Sigmoid colon (tissue), 4 donors: ENCODE measurements at regions not wholly inside any gene's neighbourhood (a gene's known extent, or its start where the extent isn't known, plus 50 kb on each side); places are given as distances from the start of the nearest gene placed in this dataset.

Experiments used
- CTCF ChIP-seq, 4 experiments: fragments of 450-650 bp in 3 of 4; fragments of 200-600 bp in 1 of 4; IDR thresholded peaks; one replicate each; pipeline ENCODE4 v1.5.1; 2016 to 2019; ENCODE audit warnings: antibody characterized with exemption in 4 of 4, mild to moderate bottlenecking in 3 of 4, moderate library complexity in 2 of 4
- POLR2AphosphoS5 ChIP-seq, 4 donors: sonication (generic); formaldehyde crosslinking; IDR thresholded peaks; one replicate each; pipeline ENCODE4 v1.6.1; 2017; ENCODE audit warnings: antibody characterized with exemption in 4 of 4

DNA sequence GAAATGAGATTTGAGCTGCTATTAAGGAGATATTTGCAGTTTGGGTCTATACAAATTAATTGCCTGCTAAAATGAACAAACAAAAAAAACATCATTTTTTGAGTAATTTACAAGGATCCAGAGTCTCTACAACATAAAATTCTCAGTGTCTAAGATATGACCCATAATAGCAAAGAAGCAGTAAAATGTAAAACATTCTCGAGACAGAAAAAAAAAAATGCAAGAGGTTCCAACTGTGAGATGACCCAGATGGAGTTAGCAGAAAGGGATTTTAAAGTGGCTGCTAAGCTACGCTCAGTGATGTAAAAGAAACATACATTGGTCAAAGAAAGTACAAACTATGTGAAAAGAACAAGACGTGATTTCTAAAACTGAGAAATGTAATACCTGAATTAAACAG lies 471.0 kb downstream of the SH2D4B start:
- no peak for TF ChIP-seq POLR2AphosphoS5 (IDR thresholded peaks at IDR 0.05)
- TF ChIP-seq CTCF (IDR thresholded peaks at IDR 0.05): no peak
